Mammary epithelial cell (primary cell): ENCODE measurements at regions not wholly inside any gene's neighbourhood (a gene's known extent, or its start where the extent isn't known, plus 50 kb on each side); places are given as distances from the start of the nearest gene placed in this dataset.

Experiments
- EZH2 ChIP-seq: IDR thresholded peaks from 2 replicates; pipeline ENCODE4 v1.6.1; 2012; ENCODE audit warnings: low read length, inconsistent platforms, borderline replicate concordance
- TF ChIP-seq, protein P1 (sequence below), 2 donors: IDR thresholded peaks in 1 of 2; conservative IDR thresholded peaks in 1 of 2; 2 replicates each; pipeline ENCODE4 v1.5.1; 2011 to 2012; ENCODE audit warnings: inconsistent platforms in 2 of 2, low read length in 2 of 2, mild to moderate bottlenecking in 2 of 2, control low read depth in 1 of 2, low read depth in 1 of 2; ENCODE audit not compliant: insufficient read depth in 1 of 2; ENCODE audit errors: extremely low read depth in 1 of 2

DNA sequence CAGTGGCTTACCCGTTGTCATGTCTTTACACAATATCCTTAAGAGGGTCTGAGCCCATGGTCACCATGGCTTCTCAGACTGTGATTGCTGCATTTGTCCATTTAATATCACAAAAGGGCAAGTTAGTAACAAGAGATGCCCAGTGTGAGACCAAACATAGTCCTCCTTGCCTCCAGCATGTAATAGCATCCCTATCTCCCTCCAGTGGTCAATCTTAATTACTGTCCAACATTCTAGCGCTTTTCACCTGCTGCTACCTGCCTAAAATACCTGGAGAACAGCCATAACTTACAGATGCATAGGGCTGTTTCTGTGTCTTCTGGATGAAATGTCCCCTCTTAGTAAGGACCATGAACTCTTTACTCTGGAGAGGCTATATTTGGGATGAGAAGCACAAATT is 267.2 kb upstream of the DAB2 start:
- TF ChIP-seq, protein P1, sequence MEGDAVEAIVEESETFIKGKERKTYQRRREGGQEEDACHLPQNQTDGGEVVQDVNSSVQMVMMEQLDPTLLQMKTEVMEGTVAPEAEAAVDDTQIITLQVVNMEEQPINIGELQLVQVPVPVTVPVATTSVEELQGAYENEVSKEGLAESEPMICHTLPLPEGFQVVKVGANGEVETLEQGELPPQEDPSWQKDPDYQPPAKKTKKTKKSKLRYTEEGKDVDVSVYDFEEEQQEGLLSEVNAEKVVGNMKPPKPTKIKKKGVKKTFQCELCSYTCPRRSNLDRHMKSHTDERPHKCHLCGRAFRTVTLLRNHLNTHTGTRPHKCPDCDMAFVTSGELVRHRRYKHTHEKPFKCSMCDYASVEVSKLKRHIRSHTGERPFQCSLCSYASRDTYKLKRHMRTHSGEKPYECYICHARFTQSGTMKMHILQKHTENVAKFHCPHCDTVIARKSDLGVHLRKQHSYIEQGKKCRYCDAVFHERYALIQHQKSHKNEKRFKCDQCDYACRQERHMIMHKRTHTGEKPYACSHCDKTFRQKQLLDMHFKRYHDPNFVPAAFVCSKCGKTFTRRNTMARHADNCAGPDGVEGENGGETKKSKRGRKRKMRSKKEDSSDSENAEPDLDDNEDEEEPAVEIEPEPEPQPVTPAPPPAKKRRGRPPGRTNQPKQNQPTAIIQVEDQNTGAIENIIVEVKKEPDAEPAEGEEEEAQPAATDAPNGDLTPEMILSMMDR (conservative IDR thresholded peaks at IDR 0.05 in 1 of 2, IDR thresholded peaks at IDR 0.05 in 1 of 2; ENCODE audit: extremely low read depth in 1 of 2, insufficient read depth in 1 of 2, low read depth in 1 of 2, low read length in 2 of 2) = peak; percentile 51 to 59
- no peak for TF ChIP-seq EZH2
